ENCODE measurements at regions not wholly inside any gene's neighbourhood (a gene's known extent, or its start where the extent isn't known, plus 50 kb on each side); places are given as distances from the start of the nearest gene placed in this dataset.

- intact Hi-C loops (cut with DNase I), result no loop called here
- H3K27me3 ChIP-seq, result no peaks in the 10 kb centered on the region
- ATAC-seq, result no peak
- no peak overlapping the region for H3K27ac ChIP-seq
- H3K9me3 ChIP-seq, result no peaks in the 10 kb centered on the region
- DNase-seq, result no peak
- H3K4me3 ChIP-seq, result no peak overlapping the region
- no peaks in the 10 kb centered on the region for H3K4me1 ChIP-seq
- TF ChIP-seq CTCF (IDR thresholded peaks at IDR 0.05) (no peak), POLR2A (IDR thresholded peaks at IDR 0.05) (no peak)
- 58 to 72% methylated on average over 2 of the region's 2 CpGs for WGBS, 2 donors
- no peaks in the 10 kb centered on the region for H3K36me3 ChIP-seq (replicated peaks in 1 of 2; ENCODE audit: insufficient read depth in 1 of 2, low read depth in 2 of 2)
Observed at GRCh38 chr4:28341784-28342183, 1481.1 kb downstream of the STIM2 start.

- H3K4me1 ChIP-seq, result no peaks in the 10 kb centered on the region
- no peak overlapping the region for H3K27ac ChIP-seq
- intact Hi-C loops (cut with DNase I), result no loop called here
- H3K27me3 ChIP-seq, result no peaks in the 10 kb centered on the region
- H3K4me3 ChIP-seq, result no peak overlapping the region
- DNase-seq (no peak), ATAC-seq (no peak)
- no peaks in the 10 kb centered on the region for H3K9me3 ChIP-seq
- H3K36me3 ChIP-seq (replicated peaks in 1 of 2; ENCODE audit: insufficient read depth in 1 of 2, low read depth in 2 of 2), result no peaks in the 10 kb centered on the region
- TF ChIP-seq CTCF (IDR thresholded peaks at IDR 0.05) (no peak), POLR2A (IDR thresholded peaks at IDR 0.05) (no peak)
Observed at GRCh38 chr4:28350485-28350884, 1489.8 kb downstream of the STIM2 start.

GRCh38 chr4:28351102-28351501 is 1490.5 kb downstream of the STIM2 start:
- Histone ChIP-seq H3K27me3 (no peaks in the 10 kb centered on the region), H3K27ac (no peak overlapping the region), H3K4me3 (no peak overlapping the region), H3K9me3 (no peaks in the 10 kb centered on the region), H3K36me3 (replicated peaks in 1 of 2; ENCODE audit: insufficient read depth in 1 of 2, low read depth in 2 of 2) (no peaks in the 10 kb centered on the region), H3K4me1 (no peaks in the 10 kb centered on the region)
- DNase-seq, result no peak
- ATAC-seq, result no peak
- TF ChIP-seq POLR2A (IDR thresholded peaks at IDR 0.05), result no peak
- TF ChIP-seq CTCF (IDR thresholded peaks at IDR 0.05), result no peak
- WGBS, 2 donors, result 0 to 3% methylated on average over 1 of the region's 1 CpG
- intact Hi-C loops (cut with DNase I), result no loop called here

GRCh38 chr4:28351826-28352225 is 1491.2 kb downstream of the STIM2 start:
- no peak for ATAC-seq
- whole genome bisulfite sequencing, 2 donors, result 68 to 83% methylated on average over 4 of the region's 4 CpGs

More at GRCh38 chr4:28351826-28352225, 1491.2 kb downstream of the STIM2 start:
- Histone ChIP-seq H3K27ac (no peak overlapping the region), H3K36me3 (replicated peaks in 1 of 2; ENCODE audit: insufficient read depth in 1 of 2, low read depth in 2 of 2) (no peaks in the 10 kb centered on the region), H3K4me3 (no peak overlapping the region), H3K9me3 (no peaks in the 10 kb centered on the region), H3K27me3 (no peaks in the 10 kb centered on the region), H3K4me1 (no peaks in the 10 kb centered on the region)
- DNase-seq, result no peak
- intact Hi-C loops (cut with DNase I), result no loop called here
- TF ChIP-seq POLR2A (IDR thresholded peaks at IDR 0.05), result no peak
- no peak for TF ChIP-seq CTCF (IDR thresholded peaks at IDR 0.05)

All from body of pancreas (tissue), 4 donors.